EH (cell line): ENCODE measurements at regions not wholly inside any gene's neighbourhood (a gene's known extent, or its start where the extent isn't known, plus 50 kb on each side); places are given as distances from the start of the nearest gene placed in this dataset.

Experiments used
- DNase-seq: peaks from one replicate; pipeline ENCODE4 v3.0.0-alpha.2; 2015; ENCODE audit warnings: low read depth

DNA sequence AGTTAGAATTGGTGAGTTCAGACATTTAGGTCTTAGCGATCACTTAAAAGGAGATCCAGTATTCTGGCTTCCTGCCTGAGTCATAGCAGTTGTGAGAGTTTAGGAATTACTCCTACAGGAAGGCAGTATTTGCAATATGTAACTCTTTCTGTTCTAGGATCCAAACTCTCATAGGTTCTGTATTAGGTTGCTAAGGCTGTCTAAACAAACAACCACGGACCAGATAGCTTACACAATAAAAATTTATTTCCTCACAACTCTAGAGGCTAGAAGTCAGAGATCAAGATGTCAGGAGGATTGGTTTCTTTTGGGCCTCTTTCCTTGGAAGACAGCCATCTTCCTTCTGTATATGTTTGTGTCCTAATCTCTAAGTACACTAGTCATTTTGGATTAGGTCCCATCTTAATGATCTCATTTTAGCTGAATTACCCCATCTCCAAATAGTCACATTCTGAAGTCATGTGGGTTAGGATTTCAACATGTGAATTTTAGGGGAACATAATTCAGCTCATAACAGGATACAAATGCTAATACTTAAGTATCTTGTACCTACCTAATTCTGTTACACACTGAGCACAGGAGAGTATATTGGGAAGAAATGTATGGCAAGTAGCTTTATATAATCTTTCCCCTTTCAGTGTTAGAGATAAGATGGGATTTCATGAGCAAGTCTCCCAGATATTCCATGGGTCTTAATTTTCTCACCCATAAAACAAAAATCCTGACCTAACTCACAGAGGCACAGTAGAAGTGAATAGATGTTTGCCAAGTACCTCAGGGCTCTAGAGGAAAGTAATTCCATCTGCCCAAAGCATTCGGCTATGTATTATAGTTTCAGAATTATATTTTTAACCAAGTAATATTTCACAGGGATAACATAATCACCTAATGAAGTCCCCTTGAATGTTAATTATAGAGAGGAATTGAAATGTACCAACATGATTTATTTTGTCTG lies 144.4 kb downstream of the PTBP2 start:
- peak; percentile 93 for DNase-seq

DNA sequence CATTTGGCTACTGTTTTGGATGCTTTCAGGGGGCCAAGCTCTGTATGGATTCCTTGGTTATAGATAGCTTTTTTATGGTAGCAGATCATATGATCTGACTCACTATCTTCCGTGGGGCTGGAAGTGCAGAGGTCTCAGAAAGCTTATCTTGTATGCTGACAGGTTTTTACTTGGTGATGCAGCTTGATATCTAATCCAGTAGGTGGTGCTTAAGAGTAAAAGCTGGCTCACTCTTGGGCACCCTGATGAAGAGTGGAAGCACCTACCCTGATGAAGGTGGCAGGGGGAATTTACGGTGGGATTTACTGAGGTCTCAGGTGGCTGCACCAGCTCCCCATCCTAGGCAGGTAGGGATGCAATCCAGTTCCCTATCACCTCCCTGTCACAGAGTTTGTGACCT lies 151.2 kb downstream of the PTBP2 start:
- no peak for DNase-seq

DNA sequence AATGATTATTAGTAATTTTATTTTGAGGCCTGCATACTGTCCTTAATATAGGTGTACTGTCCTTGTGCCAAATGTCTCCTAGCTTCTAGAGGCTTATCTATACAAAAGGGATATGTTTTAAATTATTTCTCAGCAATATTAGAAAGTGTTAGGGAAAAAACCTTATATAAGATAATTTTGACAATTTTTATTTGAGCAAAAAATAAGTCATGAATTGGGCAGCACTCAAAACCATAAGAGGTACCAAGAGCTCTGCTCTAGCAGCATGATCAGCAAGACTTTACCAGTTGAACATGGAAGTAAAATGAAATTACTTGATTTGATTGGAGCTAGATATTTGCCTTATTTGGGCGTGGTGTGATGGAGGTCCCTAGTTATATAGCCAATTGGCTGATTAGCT lies 157.1 kb downstream of the PTBP2 start:
- DNase-seq, result no peak

DNA sequence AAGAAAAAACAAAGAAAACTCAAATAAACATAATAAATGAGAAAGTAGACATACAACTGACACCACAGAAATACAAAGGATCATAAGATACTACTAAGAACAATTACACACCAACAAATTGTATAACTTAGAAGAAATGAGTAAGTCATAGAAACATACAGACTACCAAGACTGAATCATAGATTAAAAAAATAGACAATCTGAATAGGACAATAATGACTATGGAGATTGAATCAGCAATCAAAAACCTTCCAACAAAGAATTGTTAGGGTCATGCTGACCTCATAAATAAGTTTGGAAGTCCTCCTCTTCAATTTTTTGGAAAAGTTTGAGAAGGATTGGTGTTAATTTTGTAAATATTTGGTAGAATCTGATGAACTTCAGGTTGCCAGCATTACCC lies 159.0 kb downstream of the PTBP2 start:
- DNase-seq, result peak; percentile 4

DNA sequence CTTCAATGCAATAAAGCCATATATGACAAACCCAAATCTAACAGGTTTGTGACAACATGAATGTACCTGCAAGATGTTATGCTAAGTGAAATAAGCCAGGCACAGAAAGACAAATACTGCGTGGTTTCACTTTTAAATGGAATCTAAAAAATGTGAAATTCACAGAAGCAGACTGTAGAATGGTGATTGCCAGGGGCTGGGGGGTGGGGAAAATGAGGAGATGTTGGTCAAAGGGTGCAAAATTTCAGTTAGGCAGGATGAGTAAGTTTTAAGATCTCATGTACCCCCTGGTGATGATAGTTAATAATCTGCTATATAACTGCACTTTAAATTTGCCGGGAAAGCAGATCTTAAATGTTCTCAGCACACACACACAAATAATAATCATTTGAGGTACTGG lies 160.5 kb downstream of the PTBP2 start:
- peak; percentile 10 for DNase-seq

DNA sequence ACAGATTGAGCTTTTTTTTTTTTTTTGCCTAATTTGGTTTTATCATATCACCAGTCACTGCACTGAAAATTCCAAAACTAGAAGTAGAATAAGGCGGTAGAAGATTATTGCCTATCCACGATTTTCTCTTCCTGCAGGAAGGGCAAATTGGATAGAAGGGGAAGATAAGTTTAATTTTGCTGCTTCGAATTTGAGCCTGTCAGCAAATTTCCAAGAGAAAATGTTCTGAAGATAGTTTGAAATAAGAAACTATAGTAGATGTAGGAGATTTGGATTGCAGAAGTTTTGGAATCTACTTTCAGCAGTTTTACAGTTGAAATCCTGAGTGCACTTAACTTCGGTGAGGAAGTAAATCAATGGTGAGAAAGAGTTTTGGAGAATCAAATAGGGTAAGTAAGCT lies 164.9 kb downstream of the PTBP2 start:
- no peak for DNase-seq

DNA sequence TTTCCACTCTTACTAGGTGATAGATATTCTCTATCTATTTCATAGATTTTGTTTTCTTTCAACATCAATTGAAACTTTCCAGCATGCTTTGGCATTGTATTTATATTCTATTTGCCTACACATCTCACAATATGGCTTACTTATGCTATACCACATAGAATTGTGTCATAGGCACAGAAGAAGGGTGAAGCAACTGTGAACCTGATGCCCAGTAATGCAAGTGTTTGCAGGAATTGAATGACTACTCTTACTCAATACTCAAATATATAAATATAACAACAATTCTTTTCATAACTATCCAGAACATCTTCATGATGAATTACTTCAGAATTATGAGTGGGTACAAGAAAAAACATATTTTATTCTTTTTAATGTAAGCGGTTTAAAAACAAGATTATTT lies 165.9 kb downstream of the PTBP2 start:
- DNase-seq, result no peak

DNA sequence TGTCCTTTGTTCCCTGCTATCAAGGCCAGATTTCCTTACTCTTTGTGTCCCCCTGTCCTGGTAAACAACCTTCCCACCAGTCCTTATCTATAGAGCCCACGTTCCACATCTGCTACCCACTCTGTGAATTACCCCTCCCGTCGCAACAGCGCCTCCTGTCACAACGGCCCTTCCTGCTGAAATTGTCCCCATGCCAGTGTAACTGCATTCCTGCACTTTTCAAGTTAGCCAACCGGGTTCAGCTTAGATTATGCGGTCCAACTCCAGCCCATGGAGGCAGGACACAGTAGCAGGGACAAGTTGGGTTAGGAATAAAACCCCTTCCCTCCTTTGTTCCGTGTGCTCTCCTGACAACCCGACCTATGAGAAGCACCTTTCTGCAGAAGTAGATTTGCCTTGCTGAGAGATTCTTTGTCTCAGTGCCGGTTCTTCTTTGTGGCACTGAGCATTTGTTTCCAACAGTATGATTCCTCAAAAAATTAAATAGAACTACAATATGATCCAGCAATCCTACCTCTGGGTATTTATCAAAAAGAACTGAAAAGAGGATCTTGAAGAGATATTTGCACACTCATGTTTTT lies 180.3 kb downstream of the PTBP2 start:
- no peak for DNase-seq

DNA sequence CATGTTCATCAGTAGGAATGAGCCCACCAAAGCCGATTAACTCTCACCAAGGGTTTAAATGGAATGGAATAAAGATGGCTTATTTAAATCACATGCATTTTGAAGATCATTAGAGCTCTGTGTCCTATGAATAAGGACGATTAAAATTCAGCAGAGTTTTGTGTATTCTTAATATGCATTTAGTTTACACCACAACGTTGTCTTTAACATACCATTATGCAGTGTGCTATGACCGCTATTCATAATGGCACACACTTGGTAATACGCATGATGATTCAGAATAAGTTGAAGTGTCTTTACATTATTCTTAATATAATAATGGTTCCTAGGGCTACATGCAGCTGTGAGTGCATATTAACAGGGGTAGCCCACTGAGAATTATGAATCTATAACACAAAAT lies 190.7 kb downstream of the PTBP2 start:
- DNase-seq, result no peak

DNA sequence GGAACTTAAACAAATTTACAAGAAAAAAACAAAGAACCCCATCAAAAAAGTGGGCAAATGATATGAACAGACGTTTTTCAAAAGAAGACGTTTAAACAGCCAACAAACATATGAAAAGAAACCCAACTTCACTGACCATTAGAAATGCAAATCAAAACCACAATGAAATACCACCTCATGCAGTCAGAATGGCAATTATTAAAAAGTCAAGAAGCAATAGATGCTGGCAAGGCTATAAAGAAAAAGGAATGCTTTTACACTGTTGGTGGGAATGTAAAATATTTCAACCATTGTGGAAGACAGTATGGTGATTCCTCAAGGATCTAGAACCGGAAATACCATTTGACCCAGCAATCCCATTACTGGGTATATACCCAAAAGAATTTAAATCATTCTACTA lies 194.1 kb downstream of the PTBP2 start:
- DNase-seq, result peak; percentile 84

DNA sequence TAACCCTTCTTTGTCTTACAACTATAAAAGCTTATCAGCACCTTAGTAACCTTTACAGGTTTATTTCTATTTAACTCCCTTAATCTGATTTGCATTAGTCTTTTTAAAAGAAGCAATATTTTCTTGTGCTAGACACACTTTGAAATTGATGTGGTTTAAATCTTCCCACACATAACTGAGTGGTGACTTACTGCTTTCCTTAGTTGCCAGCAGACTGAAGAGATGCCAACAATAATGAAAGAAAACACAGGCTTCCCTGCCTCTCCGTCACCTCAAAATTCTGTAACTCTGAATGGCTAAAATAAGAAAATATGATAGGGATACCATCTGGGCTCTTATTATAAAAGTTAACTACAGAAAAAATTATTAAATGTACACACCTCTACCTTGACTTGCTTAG lies 196.8 kb downstream of the PTBP2 start:
- DNase-seq, result peak; percentile 75

DNA sequence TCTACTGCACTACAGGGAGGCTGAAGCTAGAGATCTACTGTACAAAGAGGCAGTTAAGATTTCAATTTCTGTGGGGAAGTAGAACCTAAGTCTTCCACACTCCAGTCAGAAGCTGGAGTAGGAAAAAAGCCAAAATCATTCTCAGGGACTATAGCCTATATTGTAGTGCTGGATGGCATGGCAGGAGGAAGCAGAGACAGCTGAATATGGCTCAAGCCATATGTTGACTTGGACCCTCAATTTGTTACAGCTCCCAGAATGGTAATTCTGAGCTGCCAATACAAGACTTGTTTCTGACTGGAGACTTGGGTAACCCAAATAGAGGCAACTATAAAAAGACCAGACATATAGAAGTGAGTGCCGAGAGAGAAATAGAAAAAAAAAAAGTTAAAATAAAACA lies 200.6 kb downstream of the PTBP2 start:
- DNase-seq, result no peak

DNA sequence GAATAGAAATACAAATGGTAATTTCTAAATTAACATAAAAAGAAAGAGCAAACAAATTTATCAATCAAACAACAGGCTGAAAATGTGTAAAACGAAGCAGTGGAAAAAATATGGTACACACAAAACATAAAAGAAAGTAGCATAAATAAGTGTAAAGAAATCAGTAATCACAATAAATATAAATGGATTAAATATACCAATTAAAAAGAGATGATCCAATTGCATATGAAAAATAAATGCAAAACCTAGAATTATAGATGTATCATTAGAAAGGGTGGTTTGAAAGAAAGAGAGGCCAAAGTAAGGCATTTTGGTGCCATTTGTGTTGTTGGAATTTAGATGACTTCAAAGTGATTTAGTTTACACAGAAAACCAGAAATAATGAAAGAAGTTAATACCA lies 202.2 kb downstream of the PTBP2 start:
- no peak for DNase-seq

DNA sequence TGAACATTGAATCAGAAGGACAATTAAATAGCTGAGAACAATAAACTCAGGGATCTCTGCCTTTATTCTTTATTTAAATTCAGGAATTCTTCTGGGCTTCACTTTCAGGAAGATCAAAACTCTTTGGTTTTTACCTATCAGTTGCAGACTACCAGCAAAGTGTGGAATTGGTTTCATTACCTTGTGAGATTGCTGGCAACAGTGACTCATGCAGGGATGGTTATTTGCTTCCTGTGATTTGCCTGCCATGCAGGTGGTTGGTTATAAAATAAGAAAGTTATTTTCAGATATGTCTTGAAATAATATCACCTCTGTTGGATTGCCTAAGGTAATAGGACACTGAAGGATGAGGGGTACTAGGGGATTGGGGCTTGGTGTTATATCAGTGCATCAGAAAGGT lies 204.6 kb downstream of the PTBP2 start:
- no peak for DNase-seq

DNA sequence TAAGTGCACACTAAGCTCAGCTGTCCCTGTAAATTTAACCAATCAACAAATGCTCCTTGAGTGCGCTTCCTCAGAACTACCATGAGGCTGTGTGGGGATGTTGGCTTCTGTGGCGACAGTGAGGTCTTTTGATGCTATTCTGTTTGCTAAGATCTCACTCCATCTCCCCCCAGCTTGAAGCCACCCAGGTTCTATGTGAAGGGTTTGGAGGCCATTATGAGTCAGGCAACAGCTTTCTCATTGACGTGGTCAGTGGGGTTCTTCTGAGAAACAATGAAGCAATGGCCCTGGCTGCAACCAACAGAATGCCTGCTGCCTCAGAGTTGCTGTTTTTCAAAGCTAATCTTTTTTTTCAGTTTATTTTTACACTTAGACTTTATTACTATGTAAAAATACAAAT lies 205.5 kb downstream of the PTBP2 start:
- peak; percentile 19 for DNase-seq

DNA sequence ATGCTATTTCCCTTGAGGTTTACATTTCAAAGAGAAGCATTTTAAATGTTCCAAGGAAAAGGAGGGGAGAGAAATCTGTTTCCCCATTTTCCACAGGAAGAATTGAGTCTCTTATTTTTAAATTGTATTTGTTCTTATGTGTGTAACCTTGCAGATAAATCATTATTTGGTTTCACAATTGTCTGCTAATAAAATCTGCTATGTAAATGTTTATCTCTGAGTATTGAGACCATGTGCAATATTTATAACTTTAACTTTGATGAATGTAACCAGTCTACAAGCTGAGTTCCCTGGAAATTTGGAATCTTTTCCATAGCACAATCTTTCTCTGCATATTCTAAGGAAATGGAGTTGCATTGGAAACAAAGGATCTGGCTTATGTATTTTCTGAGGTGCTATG lies 209.6 kb downstream of the PTBP2 start:
- no peak for DNase-seq

DNA sequence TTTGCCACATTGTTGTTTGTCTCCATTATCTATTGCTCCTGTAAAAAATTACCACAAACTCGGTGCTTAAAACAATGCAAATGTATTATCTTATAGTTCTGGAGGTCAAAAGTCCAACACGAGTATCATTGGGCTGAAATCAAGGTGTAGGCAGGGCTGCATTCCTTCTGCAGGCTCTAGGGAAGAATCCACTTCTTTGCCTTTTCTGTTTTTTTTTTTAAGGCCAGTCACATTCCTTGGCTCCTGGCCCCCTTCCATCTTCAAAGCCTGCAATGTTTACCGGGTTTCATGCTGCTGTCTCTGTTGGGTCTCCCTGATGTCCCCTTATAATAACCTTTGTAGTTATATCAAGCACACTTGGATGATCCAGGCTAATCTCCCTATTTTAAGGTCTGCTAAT lies 212.7 kb downstream of the PTBP2 start:
- no peak for DNase-seq

DNA sequence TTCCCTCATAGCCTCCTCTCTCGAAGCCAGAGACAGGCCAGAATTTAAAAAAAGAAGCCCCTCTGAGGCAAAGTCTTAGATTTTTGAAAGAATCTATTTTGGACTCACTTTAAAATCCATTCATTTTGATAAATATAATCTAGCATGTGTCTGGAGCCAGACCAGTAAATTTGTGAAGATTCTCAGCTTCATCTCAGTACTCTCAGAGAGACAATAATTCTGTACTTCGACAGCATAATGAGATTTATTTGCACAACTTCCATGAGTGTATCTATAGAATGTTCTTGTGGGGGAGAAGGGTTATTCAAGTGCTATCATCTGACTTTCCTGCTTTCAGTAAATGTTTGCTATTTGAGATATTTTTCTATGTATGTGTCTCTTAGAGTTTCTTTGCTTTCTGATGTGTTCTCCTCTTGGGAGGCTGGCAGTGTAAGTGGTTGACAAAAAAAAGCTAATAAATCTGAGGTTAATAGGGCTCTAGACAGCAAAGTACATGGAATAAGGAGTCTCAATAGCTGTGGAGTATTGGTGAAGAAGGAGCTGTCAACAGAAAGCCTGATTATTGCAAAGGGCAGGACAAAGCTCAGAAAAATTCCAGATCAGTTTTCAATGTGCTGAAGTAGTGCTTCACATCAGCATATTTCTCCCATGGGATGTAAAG lies 223.0 kb downstream of the PTBP2 start:
- no peak for DNase-seq

DNA sequence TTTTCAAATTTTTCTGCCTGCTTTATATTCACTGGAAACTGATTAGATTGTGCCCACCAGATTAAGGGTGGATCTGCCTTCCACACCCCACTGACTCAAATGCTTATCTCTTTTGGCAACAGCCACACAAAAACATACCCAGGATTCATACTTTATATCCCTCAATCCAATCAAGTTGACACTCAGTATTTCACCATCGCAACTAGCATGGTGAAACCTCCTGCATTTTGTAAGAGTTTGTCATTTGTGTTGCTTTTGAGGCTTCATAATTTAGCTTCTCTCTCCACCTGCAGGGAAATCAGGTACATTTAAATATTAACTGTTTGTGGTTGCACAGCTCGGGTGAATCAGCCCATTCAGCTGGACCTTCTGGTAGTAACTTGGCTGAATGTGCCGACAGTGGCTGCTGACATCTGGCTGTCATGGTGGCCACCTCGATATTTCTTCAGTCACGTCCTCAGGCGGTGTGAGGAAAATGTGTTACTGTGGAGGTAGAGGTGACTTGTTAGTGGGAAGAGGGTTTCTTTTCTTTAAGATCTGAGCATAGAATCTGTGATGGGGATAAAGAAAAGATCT lies 224.0 kb downstream of the PTBP2 start:
- DNase-seq, result no peak

DNA sequence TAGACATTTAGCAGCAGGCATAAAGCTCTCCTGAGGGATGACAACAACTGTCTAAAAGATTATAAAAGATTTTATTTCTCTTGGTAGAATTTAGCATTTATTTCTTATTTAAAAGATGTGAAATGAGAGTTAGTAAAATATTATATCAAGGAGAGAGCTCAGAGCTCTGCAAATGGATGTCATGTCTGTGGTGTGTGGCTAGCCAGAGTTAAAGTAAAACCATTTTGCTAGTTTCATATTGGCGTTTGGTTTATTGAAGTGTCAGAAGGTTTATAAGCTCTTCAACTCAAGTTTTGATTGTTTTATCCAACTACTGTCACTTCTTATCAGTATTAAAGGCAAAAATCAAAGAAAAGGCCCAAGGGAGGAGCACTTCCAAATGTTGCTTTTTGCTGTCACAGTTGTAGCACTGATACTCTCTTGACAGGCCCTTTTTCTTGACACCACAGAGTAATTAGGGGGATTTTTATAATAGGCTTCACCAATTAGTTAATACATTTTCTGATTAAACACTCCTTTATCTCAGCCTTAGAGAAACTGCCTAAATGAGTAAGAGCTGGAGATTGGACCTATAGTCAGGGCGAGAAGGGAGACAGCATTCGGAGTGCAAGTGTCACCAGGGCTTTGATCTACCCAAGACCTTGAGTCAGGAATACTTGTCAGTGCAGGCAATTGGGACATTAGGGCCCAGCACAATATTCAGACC lies 233.9 kb downstream of the PTBP2 start:
- no peak for DNase-seq

DNA sequence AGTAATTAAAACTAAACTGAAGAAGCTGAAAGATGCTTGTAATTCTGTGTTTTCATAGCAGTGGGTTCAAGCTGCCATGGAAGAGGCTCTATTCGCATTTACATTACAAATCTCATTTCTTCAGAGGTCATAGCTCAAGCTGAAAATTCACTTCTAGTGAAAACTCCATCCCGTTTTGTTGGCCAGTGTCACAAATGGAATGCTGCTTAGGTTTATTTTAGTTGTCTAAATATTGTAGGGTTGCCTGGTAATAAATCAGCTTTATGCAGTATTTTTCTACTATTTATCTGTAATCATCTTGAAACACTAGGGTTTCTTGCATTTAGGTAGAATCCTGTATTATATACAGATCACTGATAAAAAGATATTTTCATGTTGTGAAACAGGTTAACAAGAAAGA lies 240.6 kb downstream of the PTBP2 start:
- DNase-seq, result no peak

DNA sequence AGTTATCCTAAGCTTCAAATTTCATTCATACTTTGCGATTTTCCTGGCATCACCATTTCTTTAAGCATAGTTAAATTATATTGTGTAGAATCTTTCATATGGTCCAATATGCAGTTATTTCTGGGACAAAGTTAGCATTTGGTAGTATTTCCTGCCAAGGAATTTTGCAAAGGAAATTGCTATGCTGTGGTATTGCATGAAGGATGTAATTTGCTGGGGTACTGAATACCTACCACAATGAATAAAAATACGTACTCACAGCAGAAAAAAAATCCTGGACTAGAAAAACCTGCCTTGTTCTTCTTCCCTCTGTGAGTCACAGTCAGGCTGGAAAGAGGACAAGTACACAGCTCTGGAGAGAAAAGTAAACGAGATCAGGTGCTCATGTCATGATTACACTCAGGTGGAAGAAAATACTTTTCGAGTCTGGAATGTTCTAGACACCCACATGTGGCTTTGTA lies 241.2 kb downstream of the PTBP2 start:
- peak; percentile 34 for DNase-seq
